HFFc6 (cell line): ENCODE measurements at regions not wholly inside any gene's neighbourhood (a gene's known extent, or its start where the extent isn't known, plus 50 kb on each side); places are given as distances from the start of the nearest gene placed in this dataset.

ENCODE experiments used
- DNase-seq: peaks from one replicate; pipeline ENCODE4 v3.0.0-alpha.2; 2018
- H3K27ac Mint-ChIP-seq: 2 replicates; pipeline ENCODE4 v1.8.0; 2020; ENCODE audit warnings: mild to moderate bottlenecking, mixed read lengths
- H3K27me3 Mint-ChIP-seq: 2 replicates; pipeline ENCODE4 v1.8.0; 2021; ENCODE audit warnings: mild to moderate bottlenecking, moderate library complexity, mixed read lengths; ENCODE audit not compliant: insufficient read depth
- H3K36me3 Mint-ChIP-seq: 2 replicates; pipeline ENCODE4 v1.8.0; 2021; ENCODE audit warnings: low read depth, mixed read lengths
- H3K4me1 Mint-ChIP-seq: 2 replicates; pipeline ENCODE4 v1.8.0; 2020; ENCODE audit warnings: low read depth, mixed read lengths
- H3K4me3 Mint-ChIP-seq: 2 replicates; pipeline ENCODE4 v1.8.0; 2020; ENCODE audit warnings: mild to moderate bottlenecking, moderate library complexity, mixed read lengths
- H3K9me3 Mint-ChIP-seq: 2 replicates; pipeline ENCODE4 v1.8.0; 2020; ENCODE audit warnings: mild to moderate bottlenecking, mixed read lengths
- TF ChIP-seq, protein P1 (sequence below): fragments of 200-600 bp; sonication (generic); IDR thresholded peaks from 2 replicates; pipeline ENCODE4 v1.5.0; 2021; ENCODE audit warnings: antibody characterized with exemption, mild to moderate bottlenecking

- peaks cover 5% of the 10 kb centered on the region; the same call in 1 of the 2 replicates for H3K36me3 Mint-ChIP-seq
- TF ChIP-seq, protein P1, sequence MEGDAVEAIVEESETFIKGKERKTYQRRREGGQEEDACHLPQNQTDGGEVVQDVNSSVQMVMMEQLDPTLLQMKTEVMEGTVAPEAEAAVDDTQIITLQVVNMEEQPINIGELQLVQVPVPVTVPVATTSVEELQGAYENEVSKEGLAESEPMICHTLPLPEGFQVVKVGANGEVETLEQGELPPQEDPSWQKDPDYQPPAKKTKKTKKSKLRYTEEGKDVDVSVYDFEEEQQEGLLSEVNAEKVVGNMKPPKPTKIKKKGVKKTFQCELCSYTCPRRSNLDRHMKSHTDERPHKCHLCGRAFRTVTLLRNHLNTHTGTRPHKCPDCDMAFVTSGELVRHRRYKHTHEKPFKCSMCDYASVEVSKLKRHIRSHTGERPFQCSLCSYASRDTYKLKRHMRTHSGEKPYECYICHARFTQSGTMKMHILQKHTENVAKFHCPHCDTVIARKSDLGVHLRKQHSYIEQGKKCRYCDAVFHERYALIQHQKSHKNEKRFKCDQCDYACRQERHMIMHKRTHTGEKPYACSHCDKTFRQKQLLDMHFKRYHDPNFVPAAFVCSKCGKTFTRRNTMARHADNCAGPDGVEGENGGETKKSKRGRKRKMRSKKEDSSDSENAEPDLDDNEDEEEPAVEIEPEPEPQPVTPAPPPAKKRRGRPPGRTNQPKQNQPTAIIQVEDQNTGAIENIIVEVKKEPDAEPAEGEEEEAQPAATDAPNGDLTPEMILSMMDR: no peak
- no peaks in the 10 kb centered on the region; the same call in none of the 2 replicates for H3K27me3 Mint-ChIP-seq
- H3K4me1 Mint-ChIP-seq: no peaks in the 10 kb centered on the region
- H3K27ac Mint-ChIP-seq: no peak overlapping the region
- H3K9me3 Mint-ChIP-seq: peaks cover 75% of the 10 kb centered on the region
- no peak overlapping the region for H3K4me3 Mint-ChIP-seq
- DNase-seq: no peak
Measured at GRCh38 chr4:81802285-81802846, 330.7 kb upstream of the RASGEF1B start.

DNA sequence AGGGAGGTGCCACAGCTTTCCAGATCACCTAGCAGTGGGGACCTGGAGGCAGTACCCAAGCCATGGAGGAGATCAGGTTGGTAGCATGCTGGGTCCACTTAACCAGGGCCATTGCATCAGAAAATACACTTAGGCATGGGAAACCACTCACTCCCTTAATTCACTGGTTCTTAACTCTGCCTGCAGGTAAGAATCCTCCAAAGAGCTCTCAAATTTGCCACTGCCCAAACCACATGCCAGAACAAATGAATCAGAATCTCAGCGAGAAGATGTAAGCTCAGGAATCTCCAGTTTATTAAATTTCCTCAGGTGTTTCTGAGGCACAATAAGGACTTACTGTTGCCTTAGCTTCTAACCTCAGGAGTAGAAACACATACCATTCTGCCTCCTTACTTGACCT is 327.7 kb upstream of the RASGEF1B start:
- TF ChIP-seq, protein P1: no peak
- Mint-ChIP-seq H3K27ac (no peak overlapping the region), H3K4me3 (no peak overlapping the region), H3K36me3 (peaks cover 5% of the 10 kb centered on the region; the same call in 1 of the 2 replicates), H3K4me1 (no peaks in the 10 kb centered on the region), H3K27me3 (no peaks in the 10 kb centered on the region; the same call in 1 of the 2 replicates), H3K9me3 (peaks cover 78% of the 10 kb centered on the region)
- DNase-seq: no peak

GRCh38 chr4:81796790-81797528 is 325.3 kb upstream of the RASGEF1B start:
- TF ChIP-seq, protein P1: no peak
- Mint-ChIP-seq H3K9me3 (peaks cover 76% of the 10 kb centered on the region), H3K4me3 (no peak overlapping the region), H3K4me1 (no peaks in the 10 kb centered on the region), H3K27ac (no peak overlapping the region), H3K27me3 (no peaks in the 10 kb centered on the region; the same call in none of the 2 replicates), H3K36me3 (peaks cover 5% of the 10 kb centered on the region; the same call in 1 of the 2 replicates)
- DNase-seq: no peak

DNA sequence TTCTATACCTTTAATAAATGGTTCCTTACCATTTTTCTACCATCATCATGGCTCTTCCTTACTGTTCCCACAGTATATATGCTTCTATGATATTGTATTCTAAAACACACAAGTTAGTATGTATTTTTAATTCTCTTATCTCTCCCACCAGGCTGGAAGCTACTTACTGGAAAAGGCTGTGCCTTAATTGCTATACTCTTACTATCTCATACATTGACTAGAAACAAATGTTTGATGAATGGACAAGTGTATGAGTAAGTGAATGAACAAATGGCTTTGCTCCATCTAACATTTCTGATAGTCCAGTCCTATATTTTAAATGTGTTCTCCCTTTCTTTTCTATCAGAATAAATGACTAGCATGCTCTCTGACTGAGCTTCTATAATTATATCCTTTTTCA is 320.8 kb upstream of the RASGEF1B start:
- Mint-ChIP-seq H3K4me1 (no peaks in the 10 kb centered on the region), H3K9me3 (peaks cover 57% of the 10 kb centered on the region), H3K36me3 (no peaks in the 10 kb centered on the region; the same call in 1 of the 2 replicates), H3K27me3 (no peaks in the 10 kb centered on the region; the same call in none of the 2 replicates), H3K27ac (no peak overlapping the region), H3K4me3 (no peak overlapping the region)
- TF ChIP-seq, protein P1: no peak
- DNase-seq: no peak

DNA sequence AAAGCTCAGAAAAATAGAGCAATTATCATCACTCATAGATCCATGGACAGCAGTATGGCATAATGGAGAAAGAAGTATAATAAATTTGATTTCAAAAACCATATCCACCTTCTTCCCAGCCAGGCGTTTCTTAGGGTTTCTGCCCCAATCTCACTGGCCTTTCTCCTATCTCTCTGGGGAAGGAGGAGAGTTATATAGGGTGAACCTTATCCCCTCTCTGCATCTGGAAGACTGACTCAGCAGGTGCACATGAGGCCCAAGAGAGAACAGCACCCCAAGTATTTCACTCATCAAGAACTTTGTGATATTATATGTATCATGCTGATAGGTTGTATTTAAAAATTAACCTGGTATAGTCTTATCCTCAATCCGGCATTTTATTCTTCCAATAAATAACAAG is 318.8 kb upstream of the RASGEF1B start:
- H3K9me3 Mint-ChIP-seq: peaks cover 48% of the 10 kb centered on the region
- no peak overlapping the region for H3K27ac Mint-ChIP-seq
- H3K4me3 Mint-ChIP-seq: no peak overlapping the region
- TF ChIP-seq, protein P1: no peak
- no peaks in the 10 kb centered on the region; the same call in none of the 2 replicates for H3K27me3 Mint-ChIP-seq
- no peaks in the 10 kb centered on the region for H3K36me3 Mint-ChIP-seq
- DNase-seq: no peak
- no peaks in the 10 kb centered on the region for H3K4me1 Mint-ChIP-seq
